Common myeloid progenitor, CD34-positive (primary cell): ENCODE measurements at regions not wholly inside any gene's neighbourhood (a gene's known extent, or its start where the extent isn't known, plus 50 kb on each side); places are given as distances from the start of the nearest gene placed in this dataset.

Experiments
- CTCF ChIA-PET: fragments of 350-600 bp; sonication (Branson Sonifier 250); formaldehyde crosslinking; loops from one replicate; lab custom pipeline; 2021; ENCODE audit warnings: antibody characterized with exemption; lab: Charles Lee
- POLR2A ChIA-PET: fragments of 350-600 bp; sonication (Branson Sonifier 250); formaldehyde crosslinking; loops from one replicate; lab custom pipeline; 2021; ENCODE audit warnings: antibody characterized with exemption; lab: Charles Lee
- DNase-seq, 3 donors: peaks; one replicate each; pipeline versions ENCODE4 v3.0.0 to v3.0.0-alpha.2; 2013
- H3K27ac ChIP-seq, 2 experiments: 1 replicate in 1 of 2; 2 replicates in 1 of 2; pipeline ENCODE4 v1.7.0; 2013; ENCODE audit warnings: inconsistent platforms in 2 of 2, low read length in 2 of 2, mild to moderate bottlenecking in 2 of 2, low read depth in 1 of 2, moderate library complexity in 1 of 2; ENCODE audit not compliant: severe bottlenecking in 2 of 2, insufficient read depth in 1 of 2, poor library complexity in 1 of 2
- H3K27me3 ChIP-seq, 5 experiments: replicated peaks in 2 of 5; 1 replicate in 3 of 5; 2 replicates in 2 of 5; pipeline versions ENCODE4 v1.6.1 to v1.7.0; 2013; ENCODE audit warnings: low read length in 4 of 5, mild to moderate bottlenecking in 2 of 5, moderate library complexity in 2 of 5, inconsistent platforms in 1 of 5; ENCODE audit not compliant: insufficient read depth in 5 of 5, control insufficient read depth in 4 of 5
- H3K36me3 ChIP-seq, 4 experiments: 1 replicate in 2 of 4; 2 replicates in 2 of 4; pipeline versions ENCODE4 v1.6.1 to v1.7.0; 2013; ENCODE audit warnings: low read length in 3 of 4, control low read depth in 1 of 4, mild to moderate bottlenecking in 1 of 4; ENCODE audit not compliant: control insufficient read depth in 4 of 4, insufficient read depth in 4 of 4
- H3K4me1 ChIP-seq, 4 experiments: 1 replicate in 3 of 4; 2 replicates in 1 of 4; pipeline versions ENCODE4 v1.6.1 to v1.7.1; 2013; ENCODE audit warnings: low read length in 3 of 4, mild to moderate bottlenecking in 3 of 4, control low read depth in 1 of 4, inconsistent platforms in 1 of 4, moderate library complexity in 1 of 4; ENCODE audit not compliant: control insufficient read depth in 4 of 4, insufficient read depth in 4 of 4; ENCODE audit errors: control extremely low read depth in 1 of 4
- H3K4me3 ChIP-seq, 7 experiments: 1 replicate in 4 of 7; 2 replicates in 3 of 7; pipeline versions ENCODE4 v1.5.1 to v1.7.0; 2013; ENCODE audit warnings: mild to moderate bottlenecking in 7 of 7, low read length in 6 of 7, moderate library complexity in 6 of 7, inconsistent platforms in 2 of 7, low read depth in 2 of 7, control low read depth in 1 of 7; ENCODE audit not compliant: insufficient read depth in 4 of 7, control insufficient read depth in 1 of 7; ENCODE audit errors: extremely low read depth in 1 of 7
- H3K9me3 ChIP-seq, 5 experiments: 1 replicate in 4 of 5; 2 replicates in 1 of 5; pipeline versions ENCODE4 v1.6.1 to v1.7.1; 2013; ENCODE audit warnings: low read length in 4 of 5, mild to moderate bottlenecking in 2 of 5, inconsistent platforms in 1 of 5, low read depth in 1 of 5, moderate library complexity in 1 of 5; ENCODE audit not compliant: control insufficient read depth in 4 of 5, insufficient read depth in 2 of 5; ENCODE audit errors: control extremely low read depth in 1 of 5
- WGBS: methylation state at CpG from one replicate; pipeline ENCODE4 v1.1.5; 2013; ENCODE audit not compliant: insufficient coverage; 5-methylcytosine and 5-hydroxymethylcytosine counted together

DNA sequence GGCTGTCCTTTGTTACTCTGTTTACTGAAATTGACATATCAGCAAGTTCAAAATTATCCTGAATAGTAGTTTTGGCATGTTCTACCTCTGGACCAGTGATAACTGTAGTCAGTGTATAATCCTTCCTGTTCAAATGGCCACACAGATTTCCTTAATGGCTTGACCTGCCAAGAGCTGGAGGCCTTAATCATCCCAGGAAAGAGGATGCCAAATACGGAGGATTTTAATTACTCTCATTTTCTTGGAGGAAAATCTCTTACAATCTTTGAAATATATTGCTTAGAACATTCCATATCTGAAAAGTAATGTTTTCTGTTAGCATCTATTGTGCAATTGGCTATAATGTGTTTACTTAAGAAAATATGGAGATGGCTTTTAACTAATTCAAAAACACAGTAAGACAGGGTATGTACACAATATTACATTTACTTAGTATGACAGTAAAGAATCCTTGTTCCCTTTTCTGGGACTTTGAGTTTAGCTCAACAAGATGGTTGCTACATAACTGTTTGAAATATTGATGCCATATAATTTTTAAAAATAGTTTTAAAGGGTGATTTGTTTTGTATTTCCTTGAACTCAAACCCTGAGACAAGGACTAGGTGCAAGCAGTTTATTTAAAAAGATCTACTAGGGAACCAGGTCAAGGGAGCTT lies 68.9 kb upstream of the SELENOP start:
- no peak for DNase-seq
- ChIA-PET POLR2A (interaction anchor here (0.7 kb wide), 1 partner anchor 604 kb away, joined by 3 read pairs; no protein-coding TSS in a partner anchor), CTCF (interaction anchor here (0.8 to 1.3 kb wide), 3 partner anchors 9 to 434 kb away, joined by 3 to 8 read pairs (median 3); no protein-coding TSS in a partner anchor)
- no peaks in the 10 kb centered on the region for H3K9me3 ChIP-seq
- H3K4me1 ChIP-seq = peaks cover 2 to 16% (median 8%) of the 10 kb centered on the region in 4 experiments
- no peak overlapping the region for H3K27ac ChIP-seq
- no peaks in the 10 kb centered on the region for H3K27me3 ChIP-seq
- no peak overlapping the region for H3K4me3 ChIP-seq
- no peaks in the 10 kb centered on the region for H3K36me3 ChIP-seq
- WGBS = no CpG with 5 or more reads among the region's 1 CpG

- no peaks in the 10 kb centered on the region for H3K9me3 ChIP-seq
- WGBS = 88% methylated on average over 2 of the region's 2 CpGs
- DNase-seq = no peak
- H3K36me3 ChIP-seq = no peaks in the 10 kb centered on the region
- POLR2A ChIA-PET = no interaction called here
- H3K4me1 ChIP-seq = peaks cover 2 to 18% (median 9%) of the 10 kb centered on the region in 4 experiments
- CTCF ChIA-PET = interaction anchor here (1.1 kb wide), 1 partner anchor 15 kb away, joined by 3 read pairs; no protein-coding TSS in a partner anchor
- H3K4me3 ChIP-seq = no peak overlapping the region
- no peak overlapping the region for H3K27ac ChIP-seq
- H3K27me3 ChIP-seq = no peaks in the 10 kb centered on the region
Measured at GRCh38 chr5:42879291-42879690, 67.6 kb upstream of the SELENOP start.

DNA sequence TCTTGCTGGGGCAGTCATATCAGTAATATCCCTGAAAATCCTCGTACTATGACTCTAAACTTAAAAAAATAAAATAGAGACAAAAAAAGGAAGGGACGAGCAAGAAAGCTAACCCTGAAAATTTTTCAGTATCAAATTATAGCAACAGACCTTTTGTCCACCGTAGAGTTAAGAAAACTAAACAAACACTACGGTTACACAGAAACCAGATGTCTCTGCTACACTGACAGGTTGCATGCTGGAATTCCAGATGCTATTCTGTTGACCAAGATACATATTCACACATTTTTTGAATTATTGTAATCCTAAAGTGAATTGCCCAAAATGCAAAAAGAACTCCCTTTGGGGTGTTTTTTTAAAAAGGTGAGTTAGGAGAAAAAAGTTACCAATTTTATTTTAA lies 66.9 kb upstream of the SELENOP start:
- no peak overlapping the region for H3K4me3 ChIP-seq
- DNase-seq = no peak
- peaks cover 2 to 18% (median 9%) of the 10 kb centered on the region in 4 experiments for H3K4me1 ChIP-seq
- 100% methylated on average over 2 of the region's 4 CpGs for WGBS
- CTCF ChIA-PET = interaction anchor here (0.7 to 1.1 kb wide), 3 partner anchors 8 to 133 kb away, joined by 3 read pairs; no protein-coding TSS in a partner anchor
- POLR2A ChIA-PET = no interaction called here
- no peaks in the 10 kb centered on the region for H3K36me3 ChIP-seq
- no peak overlapping the region for H3K27ac ChIP-seq
- no peaks in the 10 kb centered on the region for H3K27me3 ChIP-seq
- H3K9me3 ChIP-seq = no peaks in the 10 kb centered on the region

DNA sequence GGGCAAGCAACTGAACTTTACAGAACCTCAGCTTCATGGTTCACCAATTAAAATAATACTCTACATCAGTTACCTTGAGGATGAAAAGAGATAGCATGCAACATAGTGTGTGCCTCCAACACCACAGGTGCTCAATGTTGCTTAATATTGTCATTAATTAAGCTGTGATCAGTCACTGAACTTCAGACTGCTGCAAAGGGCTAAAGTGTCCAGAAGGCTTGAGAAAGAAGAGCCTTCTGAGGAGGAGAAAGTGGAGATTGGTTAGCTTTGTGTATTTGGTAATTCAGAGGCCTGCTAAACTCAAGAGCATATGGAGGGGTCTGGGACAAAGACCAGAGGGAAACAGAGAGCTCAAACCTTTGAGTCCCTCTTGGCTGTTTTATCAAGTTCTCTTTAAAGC lies 66.3 kb upstream of the SELENOP start:
- Histone ChIP-seq H3K4me3 (no peak overlapping the region), H3K27me3 (no peaks in the 10 kb centered on the region), H3K27ac (no peak overlapping the region), H3K4me1 (peaks cover 2 to 18% (median 9%) of the 10 kb centered on the region in 4 experiments), H3K36me3 (no peaks in the 10 kb centered on the region), H3K9me3 (no peaks in the 10 kb centered on the region)
- POLR2A ChIA-PET = no interaction called here
- CTCF ChIA-PET = no interaction called here
- no peak for DNase-seq

DNA sequence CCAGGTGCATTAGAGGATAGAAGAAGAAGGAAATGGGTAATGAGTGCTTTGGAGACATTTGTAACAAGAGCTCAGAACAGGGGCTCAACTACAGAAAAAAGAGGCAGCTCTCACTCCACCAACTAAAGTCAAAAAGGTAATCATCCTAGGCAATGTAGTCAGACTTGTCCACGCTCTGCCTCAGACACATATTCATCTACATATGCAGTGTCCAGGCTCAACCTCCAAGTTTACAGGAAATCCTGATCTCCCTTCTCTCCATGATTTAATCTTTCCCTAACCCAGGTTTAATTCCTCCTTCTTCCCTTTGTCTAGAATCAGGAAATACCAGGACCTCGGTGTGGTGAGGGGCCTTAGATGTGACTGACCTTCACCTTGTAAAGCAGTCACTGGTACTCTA lies 65.7 kb upstream of the SELENOP start:
- DNase-seq = no peak
- H3K9me3 ChIP-seq = no peaks in the 10 kb centered on the region
- 92% methylated on average over 1 of the region's 2 CpGs for WGBS
- H3K4me3 ChIP-seq = no peak overlapping the region
- no peaks in the 10 kb centered on the region for H3K36me3 ChIP-seq
- peaks cover 2 to 18% (median 9%) of the 10 kb centered on the region in 4 experiments for H3K4me1 ChIP-seq
- no peaks in the 10 kb centered on the region for H3K27me3 ChIP-seq
- ChIA-PET POLR2A (no interaction called here), CTCF (interaction anchor here (1.4 kb wide), 1 partner anchor 34 kb away, joined by 3 read pairs; no protein-coding TSS in a partner anchor)
- no peak overlapping the region for H3K27ac ChIP-seq

DNA sequence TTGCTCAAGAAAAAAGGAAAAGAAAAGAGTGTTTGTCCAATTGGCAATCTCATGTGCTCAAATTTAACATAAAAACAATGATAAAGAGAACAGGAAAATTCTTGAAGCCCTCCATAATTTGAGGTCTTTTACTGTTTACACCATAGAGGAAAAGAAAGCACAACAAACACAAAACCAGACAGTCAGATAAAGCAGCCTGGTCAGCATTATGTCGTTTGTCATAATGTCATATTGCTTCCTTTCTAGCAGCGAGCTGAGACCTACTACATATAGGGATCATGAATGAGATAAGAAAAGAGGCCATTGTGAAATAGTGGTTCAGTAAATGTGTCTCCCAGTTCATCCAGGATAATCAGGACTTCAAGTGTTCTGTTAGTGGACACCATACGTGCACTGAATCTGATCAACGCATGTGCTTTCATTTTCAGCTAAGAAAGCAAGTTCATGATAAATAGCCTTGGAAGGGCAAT lies 64.7 kb upstream of the SELENOP start:
- Histone ChIP-seq H3K4me1 (peaks cover 2 to 18% (median 9%) of the 10 kb centered on the region in 4 experiments), H3K27ac (no peak overlapping the region), H3K36me3 (no peaks in the 10 kb centered on the region), H3K9me3 (no peaks in the 10 kb centered on the region), H3K27me3 (no peaks in the 10 kb centered on the region), H3K4me3 (peak overlapping the region in 4 of 7 experiments; percentile 12 to 43 (median 28))
- CTCF ChIA-PET = interaction anchor here (0.6 to 1.5 kb wide), 3 partner anchors 35 to 787 kb away, joined by 3 read pairs; no protein-coding TSS in a partner anchor
- WGBS = 4% methylated on average over 4 of the region's 4 CpGs
- POLR2A ChIA-PET = no interaction called here
- peak; percentile 12 to 36 (median 27) for DNase-seq

- ChIA-PET CTCF (interaction anchor here (0.6 to 1.5 kb wide), 2 partner anchors 108 to 787 kb away, joined by 3 read pairs; no protein-coding TSS in a partner anchor), POLR2A (interaction anchor here (0.7 kb wide), 1 partner anchor 1057 kb away, joined by 3 read pairs; no protein-coding TSS in a partner anchor)
- peak overlapping the region in 1 of 7 experiments; percentile 4 for H3K4me3 ChIP-seq
- no peaks in the 10 kb centered on the region for H3K9me3 ChIP-seq
- no peaks in the 10 kb centered on the region for H3K27me3 ChIP-seq
- DNase-seq = no peak
- H3K27ac ChIP-seq = no peak overlapping the region
- 0% methylated on average over 1 of the region's 1 CpG for WGBS
- H3K4me1 ChIP-seq = peaks cover 2 to 18% (median 9%) of the 10 kb centered on the region in 4 experiments
- no peaks in the 10 kb centered on the region for H3K36me3 ChIP-seq
Measured at GRCh38 chr5:42875785-42876374, 64.2 kb upstream of the SELENOP start.
